Endodermal cell (in vitro differentiated cells): ENCODE measurements at regions not wholly inside any gene's neighbourhood (a gene's known extent, or its start where the extent isn't known, plus 50 kb on each side); places are given as distances from the start of the nearest gene placed in this dataset.

Experiments
- DNase-seq: peaks from one replicate; pipeline ENCODE4 v3.0.0-alpha.2; 2017
- H3K27ac ChIP-seq: 2 replicates; pipeline ENCODE4 v1.5.1; 2013; ENCODE audit warnings: mild to moderate bottlenecking, low read depth, low read length, moderate library complexity
- H3K27me3 ChIP-seq: 2 replicates; pipeline ENCODE4 v1.6.1; 2013; ENCODE audit warnings: mild to moderate bottlenecking, low read length, moderate library complexity; ENCODE audit not compliant: insufficient read depth, control insufficient read depth, poor library complexity, severe bottlenecking
- H3K36me3 ChIP-seq: 2 replicates; pipeline ENCODE4 v1.7.0; 2013; ENCODE audit warnings: mild to moderate bottlenecking, low read length, moderate library complexity; ENCODE audit not compliant: control insufficient read depth, insufficient read depth
- H3K4me1 ChIP-seq: one replicate; pipeline ENCODE4 v1.7.0; 2013; ENCODE audit warnings: low read length; ENCODE audit not compliant: control insufficient read depth, insufficient read depth
- H3K4me3 ChIP-seq: 2 replicates; pipeline ENCODE4 v1.5.1; 2013; ENCODE audit warnings: mild to moderate bottlenecking, low read length, moderate library complexity
- H3K9ac ChIP-seq: 2 replicates; pipeline ENCODE4 v1.6.1; 2013; ENCODE audit warnings: mild to moderate bottlenecking, low read length, moderate library complexity; ENCODE audit not compliant: poor library complexity, severe bottlenecking; ENCODE audit errors: extremely low read depth
- H3K9me3 ChIP-seq: 2 replicates; pipeline ENCODE4 v1.6.1; 2013; ENCODE audit warnings: mild to moderate bottlenecking, low read length, moderate library complexity; ENCODE audit not compliant: control insufficient read depth
- H3K27ac Mint-ChIP-seq: 2 replicates; pipeline ENCODE4 v1.8.0; 2020; ENCODE audit warnings: mixed read lengths
- H3K27me3 Mint-ChIP-seq: 2 replicates; pipeline ENCODE4 v1.8.0; 2021; ENCODE audit warnings: mild to moderate bottlenecking, mixed read lengths; ENCODE audit not compliant: insufficient read depth
- H3K36me3 Mint-ChIP-seq: 2 replicates; pipeline ENCODE4 v1.8.0; 2020; ENCODE audit warnings: low read depth, mixed read lengths
- H3K4me1 Mint-ChIP-seq: 2 replicates; pipeline ENCODE4 v1.8.0; 2020; ENCODE audit warnings: mixed read lengths
- H3K4me3 Mint-ChIP-seq: 2 replicates; pipeline ENCODE4 v1.8.0; 2020; ENCODE audit warnings: mild to moderate bottlenecking, moderate library complexity, mixed read lengths
- H3K9me3 Mint-ChIP-seq: 2 replicates; pipeline ENCODE4 v1.8.0; 2020; ENCODE audit warnings: mild to moderate bottlenecking, mixed read lengths
- CTCF ChIP-seq: fragments of 200-600 bp; sonication (generic); conservative IDR thresholded peaks from 2 replicates; pipeline ENCODE4 v1.5.0; 2021; ENCODE audit warnings: antibody characterized with exemption, mild to moderate bottlenecking
- WGBS, 2 experiments: methylation state at CpG; one replicate each; pipeline versions ENCODE4 v1.1.5 to v1.1.7; 2013; ENCODE audit warnings: missing lambda C conversion rate in 2 of 2, mixed read lengths in 1 of 2; ENCODE audit not compliant: insufficient coverage in 1 of 2, insufficient read length in 1 of 2; 5-methylcytosine and 5-hydroxymethylcytosine counted together

GRCh38 chr6:164163239-164163638 is 748.7 kb downstream of the QKI start:
- 86 to 90% methylated on average over 2 to 3 of the region's 3 CpGs for WGBS, 2 experiments
- no peak for DNase-seq
- peaks cover 12% of the 10 kb centered on the region for H3K9me3 Mint-ChIP-seq
- H3K27me3 Mint-ChIP-seq: no peaks in the 10 kb centered on the region
- Histone ChIP-seq H3K4me3 (no peak overlapping the region), H3K9ac (no peak overlapping the region), H3K4me1 (no peaks in the 10 kb centered on the region), H3K36me3 (no peaks in the 10 kb centered on the region), H3K27me3 (no peaks in the 10 kb centered on the region), H3K9me3 (peaks cover 7% of the 10 kb centered on the region), H3K27ac (no peak overlapping the region)
- peaks cover 12% of the 10 kb centered on the region for H3K4me1 Mint-ChIP-seq
- H3K4me3 Mint-ChIP-seq: no peak overlapping the region
- H3K27ac Mint-ChIP-seq: no peak overlapping the region
- no peaks in the 10 kb centered on the region for H3K36me3 Mint-ChIP-seq
- TF ChIP-seq CTCF: no peak

GRCh38 chr6:164159061-164159460 is 744.5 kb downstream of the QKI start:
- Histone ChIP-seq H3K4me1 (no peaks in the 10 kb centered on the region), H3K27ac (no peak overlapping the region), H3K27me3 (no peaks in the 10 kb centered on the region), H3K36me3 (no peaks in the 10 kb centered on the region), H3K9ac (no peak overlapping the region), H3K4me3 (no peak overlapping the region), H3K9me3 (peaks cover 7% of the 10 kb centered on the region)
- H3K27me3 Mint-ChIP-seq: peaks cover 4% of the 10 kb centered on the region
- WGBS, 2 experiments: 86 to 93% methylated on average over 2 to 3 of the region's 3 CpGs
- H3K27ac Mint-ChIP-seq: no peak overlapping the region
- no peak for DNase-seq
- H3K4me3 Mint-ChIP-seq: no peak overlapping the region
- TF ChIP-seq CTCF: no peak
- no peaks in the 10 kb centered on the region for H3K36me3 Mint-ChIP-seq
- no peaks in the 10 kb centered on the region for H3K4me1 Mint-ChIP-seq
- H3K9me3 Mint-ChIP-seq: peaks cover 12% of the 10 kb centered on the region

DNA sequence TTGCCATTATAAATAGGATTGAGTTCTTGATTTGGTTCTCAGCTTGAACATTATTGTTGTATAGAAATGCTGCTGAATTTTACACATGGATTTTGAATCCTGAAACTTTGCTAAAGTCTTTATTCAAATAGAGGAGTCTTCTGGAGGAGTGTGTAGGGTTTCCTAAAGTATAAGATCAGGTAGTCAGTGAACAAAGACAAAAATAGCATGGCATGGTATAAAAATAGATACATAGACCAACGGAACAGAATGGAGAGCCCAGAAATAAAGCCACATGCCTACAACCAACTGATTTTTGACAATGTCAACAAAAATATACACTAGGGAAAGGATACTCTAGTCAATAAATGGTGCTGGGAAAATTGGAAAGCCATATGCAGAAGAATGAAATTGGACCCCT is 740.1 kb downstream of the QKI start:
- H3K36me3 ChIP-seq: no peaks in the 10 kb centered on the region
- H3K4me3 Mint-ChIP-seq: no peak overlapping the region
- H3K27me3 Mint-ChIP-seq: peaks cover 4% of the 10 kb centered on the region
- 90 to 100% methylated on average over 1 of the region's 1 CpG for WGBS, 2 experiments
- peaks cover 4% of the 10 kb centered on the region for H3K4me1 ChIP-seq
- DNase-seq: no peak
- no peaks in the 10 kb centered on the region for H3K27me3 ChIP-seq
- no peaks in the 10 kb centered on the region for H3K36me3 Mint-ChIP-seq
- no peak for TF ChIP-seq CTCF
- no peak overlapping the region for H3K27ac ChIP-seq
- no peaks in the 10 kb centered on the region for H3K9me3 ChIP-seq
- no peaks in the 10 kb centered on the region for H3K9me3 Mint-ChIP-seq
- no peak overlapping the region for H3K9ac ChIP-seq
- no peak overlapping the region for H3K4me3 ChIP-seq
- peaks cover 18% of the 10 kb centered on the region for H3K4me1 Mint-ChIP-seq
- H3K27ac Mint-ChIP-seq: no peak overlapping the region
